ENCODE measurements at regions not wholly inside any gene's neighbourhood (a gene's known extent, or its start where the extent isn't known, plus 50 kb on each side); places are given as distances from the start of the nearest gene placed in this dataset.
"Not testable (repeated sequence)": the region's sequence is repeated elsewhere in the genome, so short reads cannot be mapped to it uniquely, and the experiment has no call there.

GRCh38 chr1:232379063-232379434 lies 250.9 kb downstream of the SIPA1L2 start:
- DNase-seq = no peak

- no peak for DNase-seq
These were observed 251.5 kb downstream of the SIPA1L2 start for GRCh38 chr1:232378266-232379062.

- no peak for DNase-seq
These were observed 252.5 kb downstream of the SIPA1L2 start for GRCh38 chr1:232377494-232377770.

GRCh38 chr1:232376632-232377493 lies 253.1 kb downstream of the SIPA1L2 start:
- no peak for DNase-seq

GRCh38 chr1:232372841-232373440 lies 257.0 kb downstream of the SIPA1L2 start:
- no peak for DNase-seq

- DNase-seq = no peak
These were observed 257.5 kb downstream of the SIPA1L2 start for GRCh38 chr1:232372431-232372830.

- DNase-seq = no peak
These were observed 260.3 kb downstream of the SIPA1L2 start for GRCh38 chr1:232369451-232370296.

- no peak for DNase-seq
These were observed 261.1 kb downstream of the SIPA1L2 start for GRCh38 chr1:232368821-232369321.

GRCh38 chr1:232367293-232367692 lies 262.6 kb downstream of the SIPA1L2 start:
- no peak for DNase-seq

- DNase-seq = no peak
These were observed 265.1 kb downstream of the SIPA1L2 start for GRCh38 chr1:232364654-232365382.

- no peak for DNase-seq
These were observed 266.9 kb downstream of the SIPA1L2 start for GRCh38 chr1:232363008-232363407.

GRCh38 chr1:232357416-232357815 lies 272.5 kb downstream of the SIPA1L2 start:
- no peak for DNase-seq

- DNase-seq = no peak
These were observed 274.5 kb downstream of the SIPA1L2 start for GRCh38 chr1:232355162-232356006.

- DNase-seq = no peak
These were observed 276.9 kb downstream of the SIPA1L2 start for GRCh38 chr1:232353001-232353400.

GRCh38 chr1:232352366-232352765 lies 277.6 kb downstream of the SIPA1L2 start:
- DNase-seq = no peak

GRCh38 chr1:232351335-232351734 lies 278.6 kb downstream of the SIPA1L2 start:
- DNase-seq = no peak

GRCh38 chr1:232346844-232347243 lies 283.1 kb downstream of the SIPA1L2 start:
- DNase-seq = no peak

- DNase-seq = no peak
These were observed 285.0 kb downstream of the SIPA1L2 start for GRCh38 chr1:232344791-232345399.

- DNase-seq = not testable (repeated sequence)
These were observed 285.7 kb downstream of the SIPA1L2 start for GRCh38 chr1:232344186-232344585.

GRCh38 chr1:232340446-232340845 lies 289.5 kb downstream of the SIPA1L2 start:
- no peak for DNase-seq

- DNase-seq = no peak
These were observed 290.9 kb downstream of the SIPA1L2 start for GRCh38 chr1:232339073-232339472.
